ENCODE measurements at regions not wholly inside any gene's neighbourhood (a gene's known extent, or its start where the extent isn't known, plus 50 kb on each side); places are given as distances from the start of the nearest gene placed in this dataset.

DNA sequence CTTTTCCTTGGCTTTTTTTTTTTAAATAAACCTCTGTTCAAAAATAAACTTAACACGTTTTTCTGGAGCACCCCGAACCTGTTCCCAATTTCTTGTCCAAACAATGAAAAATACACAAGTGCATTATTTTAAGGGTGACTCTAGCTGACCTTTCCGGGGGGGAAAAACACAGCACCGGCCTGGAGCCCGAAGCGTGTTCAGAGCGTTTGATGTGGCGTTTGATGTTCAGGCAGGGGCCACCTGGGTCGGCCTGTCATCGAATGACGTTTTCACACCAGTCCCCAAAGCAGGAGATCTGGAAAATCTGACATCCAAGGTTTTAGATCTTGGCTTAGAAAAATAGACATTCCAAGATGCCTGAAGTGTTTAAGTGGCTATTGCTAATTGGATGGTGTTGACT is 282.1 kb downstream of the SHOX start:
- ChIA-PET CTCF (ENCODE audit: partially characterized antibody) (no interaction called here), POLR2A (ENCODE audit: partially characterized antibody) (no interaction called here)
- H3K27me3 ChIP-seq (replicated peaks in 1 of 4; ENCODE audit: control insufficient read depth in 3 of 4, extremely low read depth in 1 of 4, insufficient read depth in 3 of 4, low read length in 3 of 4), result no peaks in the 10 kb centered on the region
- no peak for DNase-seq (ENCODE audit: low read depth in 1 of 2, low spot score in 2 of 2)
- H3K4me3 ChIP-seq (ENCODE audit: extremely low read depth in 1 of 4, insufficient read depth in 2 of 4, low read depth in 3 of 4, low read length in 4 of 4), result no peak overlapping the region
- H4K20me1 ChIP-seq (replicated peaks in 1 of 2; ENCODE audit: control insufficient read depth in 1 of 2, insufficient read depth in 2 of 2, low read length in 2 of 2), result no peaks in the 10 kb centered on the region
- H3K4ac ChIP-seq (replicated peaks; ENCODE audit: insufficient read length, low read depth, low read length), result no peak overlapping the region
- H4K91ac ChIP-seq (replicated peaks; ENCODE audit: insufficient read length, low read length), result no peak overlapping the region
- no peak overlapping the region for H2BK15ac ChIP-seq (ENCODE audit: low read length)
- no peak overlapping the region for H3K4me2 ChIP-seq (ENCODE audit: insufficient read depth in 1 of 2, low read depth in 2 of 2, low read length in 2 of 2)
- H3K56ac ChIP-seq (replicated peaks; ENCODE audit: insufficient read length, low read depth, low read length), result no peak overlapping the region
- H2BK5ac ChIP-seq (ENCODE audit: low read depth, low read length), result no peak overlapping the region
- H3K27ac ChIP-seq (ENCODE audit: low read depth, low read length), result no peak overlapping the region
- WGBS, 2 experiments (ENCODE audit: extremely low coverage in 1 of 2, insufficient coverage in 1 of 2, insufficient read length in 1 of 2, insufficient replicate concordance in 2 of 2, low coverage in 1 of 2, low lambda C conversion rate in 2 of 2, missing lambda C conversion rate in 1 of 2), result 90% methylated on average over 11 of the region's 11 CpGs; no CpG with 5 or more reads in 1 of the 2 experiments
- no peak overlapping the region for H2AK5ac ChIP-seq (ENCODE audit: low read depth, low read length)
- FAIRE-seq, result no peak
- H2BK12ac ChIP-seq (ENCODE audit: low read depth, low read length), result no peak overlapping the region
- H2AFZ ChIP-seq (ENCODE audit: low read length), result no peak overlapping the region
- H3K79me2 ChIP-seq (ENCODE audit: control insufficient read depth in 1 of 2, insufficient read depth in 2 of 2, low read length in 2 of 2), result no peaks in the 10 kb centered on the region
- no peak overlapping the region for H2BK120ac ChIP-seq (replicated peaks; ENCODE audit: low read depth, low read length)
- H4K8ac ChIP-seq (ENCODE audit: extremely low read depth, insufficient read depth, low read length), result no peak overlapping the region
- TF ChIP-seq EGR1 (IDR thresholded peaks at IDR 0.05; ENCODE audit: borderline replicate concordance, low read depth, low read length) (no peak), CBX8 (IDR thresholded peaks at IDR 0.05; ENCODE audit: borderline replicate concordance, low read depth, low read length) (no peak), CREB1 (IDR thresholded peaks at IDR 0.05) (no peak), SIRT6 (IDR thresholded peaks at IDR 0.05; ENCODE audit: low read length) (no peak), CHD2 (IDR thresholded peaks at IDR 0.05; ENCODE audit: low read length) (no peak), RAD21 (IDR thresholded peaks at IDR 0.05 in 1 of 2, conservative IDR thresholded peaks at IDR 0.05 in 1 of 2; ENCODE audit: low read depth in 2 of 2, low read length in 2 of 2) (no peak), ZNF274 (IDR thresholded peaks at IDR 0.05; ENCODE audit: borderline replicate concordance, extremely low read depth, low read length) (no peak), MAFK (IDR thresholded peaks at IDR 0.05; ENCODE audit: low read depth, low read length) (no peak), POLR2A (IDR thresholded peaks at IDR 0.05; ENCODE audit: control extremely low read depth in 1 of 2, low read depth in 2 of 2, low read length in 2 of 2) (no peak), EP300 (IDR thresholded peaks at IDR 0.05; ENCODE audit: borderline replicate concordance in 1 of 2, low read depth in 2 of 2, low read length in 2 of 2) (no peak), RXRA (IDR thresholded peaks at IDR 0.05; ENCODE audit: insufficient read depth, low read depth, low read length) (no peak), FOSL1 (IDR thresholded peaks at IDR 0.05; ENCODE audit: insufficient read depth, low read depth, low read length) (no peak), TAF1 (IDR thresholded peaks at IDR 0.05; ENCODE audit: low read depth, low read length) (no peak), KDM4A (IDR thresholded peaks at IDR 0.05; ENCODE audit: low read depth, low read length, severe bottlenecking) (no peak), BACH1 (IDR thresholded peaks at IDR 0.05; ENCODE audit: low read length) (no peak), HDAC2 (IDR thresholded peaks at IDR 0.05; ENCODE audit: borderline replicate concordance in 1 of 2, low read depth in 2 of 2, low read length in 2 of 2) (no peak)
- no peaks in the 10 kb centered on the region for H3K9me3 ChIP-seq (ENCODE audit: insufficient read depth in 2 of 2, low read depth in 1 of 2, low read length in 1 of 2)
- H3K36me3 ChIP-seq (ENCODE audit: control insufficient read depth in 2 of 4, insufficient read depth in 4 of 4, low read length in 3 of 4), result no peaks in the 10 kb centered on the region
- no peak overlapping the region for H3K23ac ChIP-seq (ENCODE audit: insufficient read length)
- H3K23me2 ChIP-seq (ENCODE audit: low read depth, low read length), result no peaks in the 10 kb centered on the region
- no peak overlapping the region for H4K5ac ChIP-seq (ENCODE audit: insufficient read length, low read depth, low read length)
- no peak overlapping the region for H3K9ac ChIP-seq (replicated peaks in 1 of 4; ENCODE audit: extremely low read depth in 1 of 4, low read depth in 3 of 4, low read length in 3 of 4)
- no peaks in the 10 kb centered on the region for H3K4me1 ChIP-seq (replicated peaks in 1 of 4; ENCODE audit: control insufficient read depth in 3 of 4, insufficient read depth in 4 of 4, low read length in 3 of 4)
- no peak overlapping the region for H2BK20ac ChIP-seq (ENCODE audit: low read length)
- no peak overlapping the region for H3K18ac ChIP-seq (ENCODE audit: extremely low read depth, low read length)
- no peaks in the 10 kb centered on the region for H3K79me1 ChIP-seq (ENCODE audit: low read depth, low read length)
- H3K14ac ChIP-seq (ENCODE audit: insufficient read length), result no peak overlapping the region

All from H1 (cell line).